Tibial nerve (tissue), 4 donors: ENCODE measurements at regions not wholly inside any gene's neighbourhood (a gene's known extent, or its start where the extent isn't known, plus 50 kb on each side); places are given as distances from the start of the nearest gene placed in this dataset.

Experiments
- CTCF ChIP-seq, 5 experiments: fragments of 200-600 bp in 3 of 5; fragments of 450-650 bp in 2 of 5; sonication (generic) in 3 of 5; IDR thresholded peaks; one replicate each; pipeline ENCODE4 v1.5.1; 2016 to 2019; ENCODE audit warnings: antibody characterized with exemption in 5 of 5, mild to moderate bottlenecking in 3 of 5, moderate library complexity in 2 of 5
- EP300 ChIP-seq, 2 donors: sonication (generic); formaldehyde crosslinking; IDR thresholded peaks; one replicate each; pipeline ENCODE4 v1.6.1; 2017; ENCODE audit warnings: antibody characterized with exemption in 2 of 2, mild to moderate bottlenecking in 1 of 2
- POLR2A ChIP-seq, 2 donors: fragments of 450-650 bp; IDR thresholded peaks; one replicate each; pipeline ENCODE4 v1.6.1; 2017; ENCODE audit warnings: antibody characterized with exemption in 2 of 2, mild to moderate bottlenecking in 2 of 2, moderate library complexity in 2 of 2

GRCh38 chr5:74081126-74081525 is 455.1 kb downstream of the ARHGEF28 start:
- TF ChIP-seq CTCF (IDR thresholded peaks at IDR 0.05), result no peak
- no peak for TF ChIP-seq POLR2A (IDR thresholded peaks at IDR 0.05)
- no peak for TF ChIP-seq EP300 (IDR thresholded peaks at IDR 0.05)
